Smooth muscle cell (in vitro differentiated cells): ENCODE measurements at regions not wholly inside any gene's neighbourhood (a gene's known extent, or its start where the extent isn't known, plus 50 kb on each side); places are given as distances from the start of the nearest gene placed in this dataset.
A peak's percentile ranks its signal among the peaks of the same experiment; 100 is the strongest.

Experiments
- DNase-seq: peaks from one replicate; lab custom pipeline; 2025; ENCODE audit not compliant: unreplicated experiment; lab: John Stamatoyannopoulos, UW
- H2AFZ ChIP-seq: fragments of 200-600 bp; sonication (generic); 2 replicates; pipeline ENCODE4 v1.6.0; 2016; ENCODE audit warnings: antibody characterized with exemption, low read depth, mild to moderate bottlenecking
- H3F3A ChIP-seq: fragments of 200-600 bp; sonication (generic); 2 replicates; pipeline ENCODE4 v1.6.0; 2017; ENCODE audit warnings: antibody characterized with exemption, low read depth
- H3K27ac ChIP-seq: fragments of 200-600 bp; sonication (generic); 2 replicates; pipeline ENCODE4 v1.5.1; 2016; ENCODE audit warnings: low read depth, mild to moderate bottlenecking
- H3K27me3 ChIP-seq: fragments of 200-600 bp; sonication (generic); 2 replicates; pipeline ENCODE4 v1.6.1; 2016; ENCODE audit warnings: low read depth, mild to moderate bottlenecking
- H3K36me3 ChIP-seq: fragments of 200-600 bp; sonication (generic); 2 replicates; pipeline ENCODE4 v1.5.1; 2016; ENCODE audit warnings: low read depth
- H3K4me1 ChIP-seq: fragments of 200-600 bp; sonication (generic); 2 replicates; pipeline ENCODE4 v1.5.1; 2016; ENCODE audit warnings: low read depth
- H3K4me2 ChIP-seq: fragments of 200-600 bp; sonication (generic); 2 replicates; pipeline ENCODE4 v1.6.0; 2016; ENCODE audit warnings: mild to moderate bottlenecking
- H3K4me3 ChIP-seq: fragments of 200-600 bp; sonication (generic); 2 replicates; pipeline ENCODE4 v1.5.1; 2016; ENCODE audit warnings: mild to moderate bottlenecking
- H3K79me2 ChIP-seq: fragments of 200-600 bp; sonication (generic); 2 replicates; pipeline ENCODE4 v1.6.0; 2016; ENCODE audit warnings: low read depth, mild to moderate bottlenecking
- H3K9ac ChIP-seq: fragments of 200-600 bp; sonication (generic); 2 replicates; pipeline ENCODE4 v1.6.0; 2016; ENCODE audit warnings: low read depth
- H3K9me3 ChIP-seq: fragments of 200-600 bp; sonication (generic); replicated peaks from 2 replicates; pipeline ENCODE4 v1.5.1; 2016; ENCODE audit warnings: low read depth
- H4K20me1 ChIP-seq: fragments of 200-600 bp; sonication (generic); 2 replicates; pipeline ENCODE4 v1.6.0; 2016; ENCODE audit warnings: low read depth
- WGBS: methylation state at CpG from one replicate; pipeline ENCODE4 v1.1.7; 2016; ENCODE audit warnings: low lambda C conversion rate; 5-methylcytosine and 5-hydroxymethylcytosine counted together
- TF ChIP-seq, protein P1 (sequence below): fragments of 200-600 bp; sonication (generic); IDR thresholded peaks from 2 replicates; pipeline ENCODE4 v1.5.1; 2017; ENCODE audit warnings: borderline replicate concordance, mild to moderate bottlenecking, antibody characterized with exemption; ENCODE audit not compliant: insufficient read depth, poor library complexity, severe bottlenecking

DNA sequence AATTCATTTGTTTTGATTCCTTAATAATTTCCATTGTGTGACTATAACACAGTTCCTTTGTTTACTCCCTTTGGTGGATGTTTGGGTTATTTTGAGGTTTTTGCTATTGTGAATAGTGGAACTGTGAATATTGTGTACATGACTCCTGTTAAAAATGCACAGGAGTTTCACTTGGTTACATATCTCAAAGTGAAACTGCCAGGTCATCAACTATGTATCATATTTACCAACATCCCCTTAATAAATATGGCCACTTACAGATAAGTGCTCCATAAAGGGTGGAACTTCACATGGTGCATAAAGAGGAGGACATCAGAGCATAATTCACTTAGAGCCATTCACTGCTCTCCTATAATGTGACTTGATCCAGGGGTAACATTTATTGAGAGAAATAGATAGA is 328.9 kb downstream of the SEC23A start:
- TF ChIP-seq, protein P1, sequence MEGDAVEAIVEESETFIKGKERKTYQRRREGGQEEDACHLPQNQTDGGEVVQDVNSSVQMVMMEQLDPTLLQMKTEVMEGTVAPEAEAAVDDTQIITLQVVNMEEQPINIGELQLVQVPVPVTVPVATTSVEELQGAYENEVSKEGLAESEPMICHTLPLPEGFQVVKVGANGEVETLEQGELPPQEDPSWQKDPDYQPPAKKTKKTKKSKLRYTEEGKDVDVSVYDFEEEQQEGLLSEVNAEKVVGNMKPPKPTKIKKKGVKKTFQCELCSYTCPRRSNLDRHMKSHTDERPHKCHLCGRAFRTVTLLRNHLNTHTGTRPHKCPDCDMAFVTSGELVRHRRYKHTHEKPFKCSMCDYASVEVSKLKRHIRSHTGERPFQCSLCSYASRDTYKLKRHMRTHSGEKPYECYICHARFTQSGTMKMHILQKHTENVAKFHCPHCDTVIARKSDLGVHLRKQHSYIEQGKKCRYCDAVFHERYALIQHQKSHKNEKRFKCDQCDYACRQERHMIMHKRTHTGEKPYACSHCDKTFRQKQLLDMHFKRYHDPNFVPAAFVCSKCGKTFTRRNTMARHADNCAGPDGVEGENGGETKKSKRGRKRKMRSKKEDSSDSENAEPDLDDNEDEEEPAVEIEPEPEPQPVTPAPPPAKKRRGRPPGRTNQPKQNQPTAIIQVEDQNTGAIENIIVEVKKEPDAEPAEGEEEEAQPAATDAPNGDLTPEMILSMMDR = no peak
- Histone ChIP-seq H3K9me3 (no peaks in the 10 kb centered on the region), H4K20me1 (no peaks in the 10 kb centered on the region), H3K9ac (no peak overlapping the region), H3K4me1 (no peaks in the 10 kb centered on the region), H3F3A (no peaks in the 10 kb centered on the region), H3K27ac (no peak overlapping the region), H3K79me2 (no peaks in the 10 kb centered on the region), H3K36me3 (no peaks in the 10 kb centered on the region), H3K4me2 (no peak overlapping the region), H3K27me3 (no peaks in the 10 kb centered on the region), H2AFZ (no peak overlapping the region), H3K4me3 (no peak overlapping the region)
- DNase-seq = no peak

DNA sequence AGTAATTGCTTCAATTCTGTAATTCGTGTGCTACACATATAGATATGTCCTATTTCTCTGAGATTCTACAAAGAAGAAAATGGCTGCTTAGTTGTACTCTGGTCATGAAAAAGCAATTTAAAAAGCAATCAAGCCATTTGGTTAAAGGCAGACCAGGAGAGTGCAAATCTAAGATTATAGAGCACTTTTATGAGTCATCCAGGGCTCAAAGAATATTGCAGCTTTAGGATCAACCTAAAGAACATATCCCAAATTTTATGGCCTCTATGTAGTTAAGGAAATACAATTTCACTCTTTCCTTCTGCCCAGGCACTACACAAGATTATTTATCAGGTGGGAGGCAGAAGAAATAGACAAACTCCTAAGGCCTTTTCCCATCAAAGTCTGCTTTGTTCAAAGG is 332.8 kb downstream of the SEC23A start:
- no peak for DNase-seq
- H3K4me2 ChIP-seq = no peak overlapping the region
- H4K20me1 ChIP-seq = no peaks in the 10 kb centered on the region
- H3K36me3 ChIP-seq = no peaks in the 10 kb centered on the region
- H3K4me1 ChIP-seq = no peaks in the 10 kb centered on the region
- no peaks in the 10 kb centered on the region for H3F3A ChIP-seq
- H2AFZ ChIP-seq = peak overlapping the region; percentile 7
- H3K79me2 ChIP-seq = no peaks in the 10 kb centered on the region
- H3K27me3 ChIP-seq = no peaks in the 10 kb centered on the region
- H3K9ac ChIP-seq = no peak overlapping the region
- WGBS = 77% methylated on average over 1 of the region's 1 CpG
- no peaks in the 10 kb centered on the region for H3K9me3 ChIP-seq
- H3K4me3 ChIP-seq = no peak overlapping the region
- TF ChIP-seq, protein P1 = no peak
- H3K27ac ChIP-seq = no peak overlapping the region

DNA sequence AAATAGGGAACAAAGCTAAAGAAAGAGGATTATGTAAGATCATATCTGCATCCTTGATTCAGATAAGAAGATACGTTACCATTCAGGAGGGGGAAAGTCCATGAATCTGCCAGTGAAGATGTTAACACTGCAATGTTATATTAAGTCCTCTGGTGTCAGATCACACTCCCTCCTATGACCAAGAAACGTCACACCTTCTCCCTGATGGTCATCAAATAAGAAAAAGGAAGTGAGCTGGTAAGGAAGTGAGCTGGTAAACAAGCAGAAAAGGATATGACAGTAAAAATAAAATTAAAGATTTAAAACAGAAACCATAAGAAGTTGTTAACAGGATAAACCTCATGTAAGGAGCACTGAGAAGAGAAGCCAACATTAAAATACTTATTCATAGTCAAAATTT is 340.2 kb downstream of the SEC23A start:
- Histone ChIP-seq H3K27ac (no peak overlapping the region), H3K79me2 (no peaks in the 10 kb centered on the region), H3F3A (no peaks in the 10 kb centered on the region), H3K9me3 (no peaks in the 10 kb centered on the region), H3K4me1 (no peaks in the 10 kb centered on the region), H3K27me3 (no peaks in the 10 kb centered on the region), H3K36me3 (no peaks in the 10 kb centered on the region), H3K4me3 (no peak overlapping the region), H4K20me1 (no peaks in the 10 kb centered on the region), H3K4me2 (no peak overlapping the region), H3K9ac (no peak overlapping the region), H2AFZ (no peak overlapping the region)
- WGBS = 51% methylated on average over 2 of the region's 2 CpGs
- TF ChIP-seq, protein P1 = no peak
- DNase-seq = no peak

DNA sequence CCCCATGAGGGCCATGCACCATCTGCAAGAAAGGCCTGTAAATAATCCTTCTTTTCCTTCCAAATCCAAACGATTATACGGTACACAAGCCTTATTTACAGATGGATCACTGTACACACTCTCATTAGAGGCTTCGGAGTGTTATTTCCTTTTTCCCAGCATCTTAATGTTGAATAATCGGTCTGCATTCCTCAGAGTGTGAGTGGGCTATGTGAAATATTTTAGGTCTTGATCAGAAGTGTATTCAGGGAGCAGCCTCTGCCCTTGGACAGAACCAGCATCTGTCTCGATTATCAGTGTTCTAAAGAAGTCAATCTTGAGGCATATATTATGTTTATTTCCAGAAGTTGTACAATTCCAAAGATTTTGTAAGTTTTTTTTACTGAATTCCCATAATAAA is 340.6 kb downstream of the SEC23A start:
- Histone ChIP-seq H3K79me2 (no peaks in the 10 kb centered on the region), H3K9me3 (no peaks in the 10 kb centered on the region), H4K20me1 (no peaks in the 10 kb centered on the region), H3K27me3 (no peaks in the 10 kb centered on the region), H3K9ac (no peak overlapping the region), H2AFZ (no peak overlapping the region), H3K4me1 (no peaks in the 10 kb centered on the region), H3F3A (no peaks in the 10 kb centered on the region), H3K4me2 (no peak overlapping the region), H3K27ac (no peak overlapping the region), H3K4me3 (no peak overlapping the region), H3K36me3 (no peaks in the 10 kb centered on the region)
- TF ChIP-seq, protein P1 = no peak
- DNase-seq = no peak
- WGBS = 44% methylated on average over 5 of the region's 5 CpGs
